ENCODE measurements at regions not wholly inside any gene's neighbourhood (a gene's known extent, or its start where the extent isn't known, plus 50 kb on each side); places are given as distances from the start of the nearest gene placed in this dataset.
A peak's percentile ranks its signal among the peaks of the same experiment; 100 is the strongest.

DNA sequence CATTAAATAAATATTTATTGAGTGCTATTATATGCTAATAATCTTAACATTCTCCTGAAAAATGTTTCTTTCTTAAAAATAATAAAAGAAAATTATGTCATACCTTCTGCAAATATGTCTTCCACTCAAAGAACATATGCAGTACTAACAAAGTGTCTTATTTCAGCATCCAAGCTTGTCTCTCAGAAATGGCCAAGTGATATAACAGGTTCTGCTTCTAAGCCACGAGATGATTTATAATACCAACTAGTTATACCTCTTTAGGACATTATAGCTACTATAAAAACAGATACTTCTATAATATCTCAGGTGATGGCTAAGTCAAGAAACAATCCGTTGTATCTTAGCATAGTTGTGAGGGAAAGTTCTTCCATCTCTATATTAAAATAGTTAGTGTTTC is 128.1 kb upstream of the ARID2 start:
- no peaks in the 10 kb centered on the region for H4K20me1 ChIP-seq (ENCODE audit: low read length)
- no peak overlapping the region for H2AFZ ChIP-seq (ENCODE audit: low read length)
- no peak overlapping the region for H3K9ac ChIP-seq (ENCODE audit: low read length)
- ChIA-PET CTCF (no interaction called here), POLR2A (ENCODE audit: unreplicated experiment) (no interaction called here)
- intact Hi-C loops (cut with micrococcal nuclease) = no loop called here
- no peaks in the 10 kb centered on the region for H3K9me3 ChIP-seq (ENCODE audit: low read length)
- no peak overlapping the region for H3K27ac ChIP-seq (ENCODE audit: low read length)
- no peaks in the 10 kb centered on the region for H3K4me1 ChIP-seq (ENCODE audit: insufficient read depth, low read length)
- no peaks in the 10 kb centered on the region for H3K27me3 ChIP-seq (ENCODE audit: low read length)
- no peaks in the 10 kb centered on the region for H3K36me3 ChIP-seq (ENCODE audit: low read depth, low read length)
- no peaks in the 10 kb centered on the region for H3K79me2 ChIP-seq (ENCODE audit: low read length)
- no peaks in the 10 kb centered on the region for H3F3A ChIP-seq (ENCODE audit: low read length, unreplicated experiment)
- BruUV-seq (replicated peaks) = no TSS peak
- H3K4me2 ChIP-seq (ENCODE audit: low read length) = no peak overlapping the region
- DNase-seq (peak; percentile 54), ATAC-seq (peak; percentile 33; the same call in 1 of the 2 replicates)
- H3K9me2 ChIP-seq (replicated peaks; ENCODE audit: low read length) = no peaks in the 10 kb centered on the region
- TF ChIP-seq, protein P1, sequence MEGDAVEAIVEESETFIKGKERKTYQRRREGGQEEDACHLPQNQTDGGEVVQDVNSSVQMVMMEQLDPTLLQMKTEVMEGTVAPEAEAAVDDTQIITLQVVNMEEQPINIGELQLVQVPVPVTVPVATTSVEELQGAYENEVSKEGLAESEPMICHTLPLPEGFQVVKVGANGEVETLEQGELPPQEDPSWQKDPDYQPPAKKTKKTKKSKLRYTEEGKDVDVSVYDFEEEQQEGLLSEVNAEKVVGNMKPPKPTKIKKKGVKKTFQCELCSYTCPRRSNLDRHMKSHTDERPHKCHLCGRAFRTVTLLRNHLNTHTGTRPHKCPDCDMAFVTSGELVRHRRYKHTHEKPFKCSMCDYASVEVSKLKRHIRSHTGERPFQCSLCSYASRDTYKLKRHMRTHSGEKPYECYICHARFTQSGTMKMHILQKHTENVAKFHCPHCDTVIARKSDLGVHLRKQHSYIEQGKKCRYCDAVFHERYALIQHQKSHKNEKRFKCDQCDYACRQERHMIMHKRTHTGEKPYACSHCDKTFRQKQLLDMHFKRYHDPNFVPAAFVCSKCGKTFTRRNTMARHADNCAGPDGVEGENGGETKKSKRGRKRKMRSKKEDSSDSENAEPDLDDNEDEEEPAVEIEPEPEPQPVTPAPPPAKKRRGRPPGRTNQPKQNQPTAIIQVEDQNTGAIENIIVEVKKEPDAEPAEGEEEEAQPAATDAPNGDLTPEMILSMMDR (conservative IDR thresholded peaks at IDR 0.05; ENCODE audit: low read depth, low read length) = no peak
- TF ChIP-seq EZH2phosphoT487 (IDR thresholded peaks at IDR 0.05; ENCODE audit: borderline replicate concordance, low read length) = no peak
- TF ChIP-seq EZH2 (IDR thresholded peaks at IDR 0.05; ENCODE audit: low read length, unreplicated experiment) = no peak
- H3K4me3 ChIP-seq (ENCODE audit: low read length) = no peak overlapping the region

DNA sequence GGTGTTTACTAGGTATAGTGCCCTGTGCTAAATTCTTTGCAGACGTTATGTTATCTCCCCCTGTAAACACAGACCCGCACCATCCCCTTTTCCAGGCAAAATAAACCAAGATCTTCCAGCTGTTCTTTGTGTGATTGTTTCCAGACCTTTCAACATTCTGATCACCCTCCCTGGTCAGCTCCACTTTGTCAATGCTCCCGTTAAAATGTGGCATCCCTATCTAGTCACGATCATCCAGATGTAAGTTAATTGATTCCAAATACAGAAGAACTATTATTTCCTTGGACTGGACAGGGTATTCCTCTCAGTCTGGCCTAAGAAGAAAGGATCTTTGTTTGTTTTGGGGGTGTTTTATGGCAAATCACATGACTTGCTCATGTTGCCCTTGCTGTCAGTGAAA is 127.6 kb upstream of the ARID2 start:
- Histone ChIP-seq H2AFZ (ENCODE audit: low read length) (no peak overlapping the region), H3K4me2 (ENCODE audit: low read length) (no peak overlapping the region), H3K79me2 (ENCODE audit: low read length) (no peaks in the 10 kb centered on the region), H3K27ac (ENCODE audit: low read length) (no peak overlapping the region), H3K9me2 (replicated peaks; ENCODE audit: low read length) (no peaks in the 10 kb centered on the region), H3K36me3 (ENCODE audit: low read depth, low read length) (no peaks in the 10 kb centered on the region), H3K27me3 (ENCODE audit: low read length) (no peaks in the 10 kb centered on the region), H3K4me1 (ENCODE audit: insufficient read depth, low read length) (no peaks in the 10 kb centered on the region), H3K9ac (ENCODE audit: low read length) (no peak overlapping the region), H4K20me1 (ENCODE audit: low read length) (no peaks in the 10 kb centered on the region), H3F3A (ENCODE audit: low read length, unreplicated experiment) (no peaks in the 10 kb centered on the region), H3K9me3 (ENCODE audit: low read length) (no peaks in the 10 kb centered on the region), H3K4me3 (ENCODE audit: low read length) (no peak overlapping the region)
- intact Hi-C loops (cut with micrococcal nuclease) = no loop called here
- ATAC-seq = no peak
- BruUV-seq (replicated peaks) = no TSS peak
- CTCF ChIA-PET = no interaction called here
- POLR2A ChIA-PET (ENCODE audit: unreplicated experiment) = no interaction called here
- DNase-seq = no peak
- TF ChIP-seq, protein P1 (conservative IDR thresholded peaks at IDR 0.05; ENCODE audit: low read depth, low read length) = no peak
- TF ChIP-seq EZH2phosphoT487 (IDR thresholded peaks at IDR 0.05; ENCODE audit: borderline replicate concordance, low read length) = no peak
- TF ChIP-seq EZH2 (IDR thresholded peaks at IDR 0.05; ENCODE audit: low read length, unreplicated experiment) = no peak

DNA sequence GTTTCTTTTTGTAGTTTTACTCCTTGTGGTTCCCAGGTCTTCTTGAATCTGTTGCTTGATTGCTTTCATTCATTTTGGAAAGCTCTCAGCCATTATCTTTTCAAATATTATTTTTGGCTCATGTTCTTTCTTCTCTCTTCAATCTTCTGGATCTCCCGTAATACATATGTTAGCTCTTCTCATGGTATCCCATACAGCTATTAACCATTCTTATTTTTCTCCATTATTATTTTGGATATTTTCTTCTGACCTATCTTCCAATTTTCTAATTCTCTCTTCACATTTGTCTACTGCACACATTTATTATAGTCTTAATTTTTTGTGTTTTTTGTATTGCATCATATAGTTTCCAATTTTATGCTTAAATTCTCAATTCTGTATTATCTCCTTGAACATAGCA is 123.9 kb upstream of the ARID2 start:
- BruUV-seq (replicated peaks) = no TSS peak
- no peaks in the 10 kb centered on the region for H4K20me1 ChIP-seq (ENCODE audit: low read length)
- no peak overlapping the region for H3K4me3 ChIP-seq (ENCODE audit: low read length)
- H3K4me2 ChIP-seq (ENCODE audit: low read length) = no peak overlapping the region
- H3K27ac ChIP-seq (ENCODE audit: low read length) = no peak overlapping the region
- H2AFZ ChIP-seq (ENCODE audit: low read length) = no peak overlapping the region
- POLR2A ChIA-PET (ENCODE audit: unreplicated experiment) = no interaction called here
- H3K36me3 ChIP-seq (ENCODE audit: low read depth, low read length) = no peaks in the 10 kb centered on the region
- H3F3A ChIP-seq (ENCODE audit: low read length, unreplicated experiment) = no peaks in the 10 kb centered on the region
- TF ChIP-seq EZH2phosphoT487 (IDR thresholded peaks at IDR 0.05; ENCODE audit: borderline replicate concordance, low read length) = no peak
- TF ChIP-seq EZH2 (IDR thresholded peaks at IDR 0.05; ENCODE audit: low read length, unreplicated experiment) = no peak
- TF ChIP-seq, protein P1 (conservative IDR thresholded peaks at IDR 0.05; ENCODE audit: low read depth, low read length) = no peak
- DNase-seq (no peak), ATAC-seq (no peak)
- intact Hi-C loops (cut with micrococcal nuclease) = no loop called here
- H3K4me1 ChIP-seq (ENCODE audit: insufficient read depth, low read length) = no peaks in the 10 kb centered on the region
- H3K79me2 ChIP-seq (ENCODE audit: low read length) = no peaks in the 10 kb centered on the region
- no peaks in the 10 kb centered on the region for H3K9me3 ChIP-seq (ENCODE audit: low read length)
- CTCF ChIA-PET = no interaction called here
- H3K9me2 ChIP-seq (replicated peaks; ENCODE audit: low read length) = no peaks in the 10 kb centered on the region
- no peak overlapping the region for H3K9ac ChIP-seq (ENCODE audit: low read length)
- H3K27me3 ChIP-seq (ENCODE audit: low read length) = no peaks in the 10 kb centered on the region

Measured in PC-3 (cell line).